SK-N-SH (cell line): ENCODE measurements at regions not wholly inside any gene's neighbourhood (a gene's known extent, or its start where the extent isn't known, plus 50 kb on each side); places are given as distances from the start of the nearest gene placed in this dataset.

Experiments
- CTCF ChIA-PET: fragments of 300-600, 350-600 bp; formaldehyde crosslinking; extraction: SDS; loops from one replicate; lab custom pipeline; 2021; lab: Yijun Ruan, JAX
- POLR2A ChIA-PET: fragments of 350-600 bp; sonication (Branson Sonifier 250); formaldehyde crosslinking; extraction: SDS; loops from one replicate; lab custom pipeline; 2020; ENCODE audit warnings: antibody characterized with exemption, inconsistent platforms; lab: Yijun Ruan, JAX
- DNase-seq: peaks from one replicate; pipeline ENCODE4 v3.0.0; 2012
- H2AFZ ChIP-seq: fragments of 200-600 bp; sonication (generic); 2 replicates; pipeline ENCODE4 v1.8.1; 2016; ENCODE audit warnings: antibody characterized with exemption, mild to moderate bottlenecking, low read depth
- H3F3A ChIP-seq: fragments of 200-600 bp; sonication (generic); replicated peaks from 2 replicates; pipeline ENCODE3; 2016; ENCODE audit warnings: antibody characterized with exemption, mild to moderate bottlenecking; ENCODE audit not compliant: insufficient read depth
- H3K27ac ChIP-seq, 2 experiments: fragments of 200-500 bp in 1 of 2; fragments of 200-600 bp in 1 of 2; sonication (Bioruptor generic) in 1 of 2; sonication (generic), shearing (Covaris generic) in 1 of 2; 2 replicates each; pipeline versions ENCODE4 v1.5.1 to v1.6.1; 2014 to 2016; ENCODE audit warnings: low read depth in 2 of 2, inconsistent platforms in 1 of 2, low read length in 1 of 2, mild to moderate bottlenecking in 1 of 2, mixed read lengths in 1 of 2
- H3K27me3 ChIP-seq: fragments of 200-600 bp; sonication (generic), shearing (Covaris generic); 2 replicates; pipeline ENCODE4 v1.6.1; 2016; ENCODE audit warnings: mixed run types; ENCODE audit not compliant: insufficient read depth
- H3K36me3 ChIP-seq, 2 experiments: fragments of 200-500 bp in 1 of 2; fragments of 200-600 bp in 1 of 2; sonication (Bioruptor generic) in 1 of 2; sonication (generic) in 1 of 2; replicated peaks in 1 of 2; 2 replicates each; pipeline versions ENCODE3 to v1.5.1; 2014 to 2016; ENCODE audit warnings: low read length in 1 of 2, mild to moderate bottlenecking in 1 of 2; ENCODE audit not compliant: insufficient read depth in 2 of 2, control insufficient read depth in 1 of 2
- H3K4me1 ChIP-seq, 2 experiments: fragments of 200-500 bp in 1 of 2; fragments of 200-600 bp in 1 of 2; sonication (Bioruptor generic) in 1 of 2; sonication (generic), shearing (Covaris generic) in 1 of 2; 2 replicates each; pipeline versions ENCODE4 v1.5.1 to v1.6.1; 2014 to 2016; ENCODE audit warnings: low read depth in 1 of 2, low read length in 1 of 2, mixed run types in 1 of 2; ENCODE audit not compliant: insufficient read depth in 2 of 2, control insufficient read depth in 1 of 2
- H3K4me2 ChIP-seq: fragments of 200-600 bp; sonication (generic), shearing (Covaris generic); 2 replicates; pipeline ENCODE4 v1.6.1; 2017; ENCODE audit warnings: mixed run types
- H3K4me3 ChIP-seq, 2 experiments: fragments of 200-500 bp in 1 of 2; fragments of 200-600 bp in 1 of 2; sonication (Bioruptor generic) in 1 of 2; sonication (generic), shearing (Covaris generic) in 1 of 2; 2 replicates each; pipeline versions ENCODE4 v1.5.1 to v1.8.1; 2014 to 2016; ENCODE audit warnings: low read depth in 2 of 2, inconsistent platforms in 1 of 2, low read length in 1 of 2, mild to moderate bottlenecking in 1 of 2, mixed read lengths in 1 of 2, moderate library complexity in 1 of 2
- H3K79me2 ChIP-seq: fragments of 200-600 bp; sonication (generic); 2 replicates; pipeline ENCODE4 v1.8.1; 2017; ENCODE audit warnings: mild to moderate bottlenecking; ENCODE audit not compliant: insufficient read depth
- H3K9ac ChIP-seq: fragments of 200-600 bp; sonication (generic); 2 replicates; pipeline ENCODE4 v1.6.1; 2017; ENCODE audit warnings: mixed run types
- H3K9me2 ChIP-seq: fragments of 200-600 bp; sonication (generic); 2 replicates; pipeline ENCODE4 v1.6.1; 2017; ENCODE audit warnings: mixed run types
- H3K9me3 ChIP-seq: fragments of 200-600 bp; sonication (generic); 2 replicates; pipeline ENCODE4 v1.6.1; 2017; ENCODE audit warnings: mixed run types, mild to moderate bottlenecking, moderate library complexity
- H4K20me1 ChIP-seq: fragments of 200-600 bp; sonication (generic); 2 replicates; pipeline ENCODE4 v1.6.1; 2017; ENCODE audit warnings: mild to moderate bottlenecking, mixed run types; ENCODE audit not compliant: insufficient read depth
- CHD2 ChIP-seq: fragments of 150-350 bp; IDR thresholded peaks from 2 replicates; pipeline ENCODE4 v1.6.1; 2018; ENCODE audit warnings: low read length; ENCODE audit not compliant: partially characterized antibody
- ELF1 ChIP-seq: IDR thresholded peaks from 2 replicates; pipeline ENCODE4 v1.4.0; 2012
- EZH2phosphoT487 ChIP-seq: fragments of 200-600 bp; sonication (generic); IDR thresholded peaks from 2 replicates; pipeline ENCODE4 v1.6.1; 2017; ENCODE audit warnings: low read depth, mixed run types, mild to moderate bottlenecking, antibody characterized with exemption, moderate library complexity, borderline replicate concordance
- FOSL2 ChIP-seq: IDR thresholded peaks from 2 replicates; pipeline ENCODE4 v1.4.0; 2012; ENCODE audit warnings: low read depth, mild to moderate bottlenecking, moderate library complexity, borderline replicate concordance
- FOXM1 ChIP-seq: IDR thresholded peaks from 2 replicates; pipeline ENCODE4 v1.4.0; 2012; ENCODE audit warnings: low read depth, mild to moderate bottlenecking
- MEF2A ChIP-seq: IDR thresholded peaks from 2 replicates; pipeline ENCODE4 v1.4.0; 2012; ENCODE audit warnings: low read depth, borderline replicate concordance
- MXI1 ChIP-seq: IDR thresholded peaks from 2 replicates; pipeline ENCODE4 v1.6.1; 2012; ENCODE audit warnings: mild to moderate bottlenecking, low read depth, low read length, improper control_type of control experiment
- NFIC ChIP-seq: IDR thresholded peaks from 2 replicates; pipeline ENCODE4 v1.4.0; 2012; ENCODE audit warnings: borderline replicate concordance
- NRF1 ChIP-seq: IDR thresholded peaks from 2 replicates; pipeline ENCODE4 v1.6.1; 2012; ENCODE audit warnings: low read depth, mild to moderate bottlenecking, low read length
- TCF12 ChIP-seq: IDR thresholded peaks from 2 replicates; pipeline ENCODE4 v1.4.0; 2012
- TEAD4 ChIP-seq: IDR thresholded peaks from 2 replicates; pipeline ENCODE4 v1.4.0; 2012; ENCODE audit warnings: mild to moderate bottlenecking, borderline replicate concordance; ENCODE audit not compliant: insufficient read depth
- WGBS: methylation state at CpG from one replicate; pipeline ENCODE4 v1.1.6; 2017; ENCODE audit warnings: low lambda C conversion rate; 5-methylcytosine and 5-hydroxymethylcytosine counted together
- TF ChIP-seq, protein P1 (sequence below): IDR thresholded peaks from 2 replicates; pipeline ENCODE4 v1.6.1; 2012; ENCODE audit warnings: mild to moderate bottlenecking, low read depth, low read length, moderate library complexity
- TF ChIP-seq, protein P2 (sequence below): fragments of 200-600 bp; sonication (generic); IDR thresholded peaks from 2 replicates; pipeline ENCODE4 v1.6.1; 2017; ENCODE audit warnings: antibody characterized with exemption, mild to moderate bottlenecking, moderate library complexity
- TF ChIP-seq, protein P3 (sequence below): IDR thresholded peaks from 2 replicates; pipeline ENCODE4 v1.4.0; 2012; ENCODE audit warnings: low read depth, borderline replicate concordance

DNA sequence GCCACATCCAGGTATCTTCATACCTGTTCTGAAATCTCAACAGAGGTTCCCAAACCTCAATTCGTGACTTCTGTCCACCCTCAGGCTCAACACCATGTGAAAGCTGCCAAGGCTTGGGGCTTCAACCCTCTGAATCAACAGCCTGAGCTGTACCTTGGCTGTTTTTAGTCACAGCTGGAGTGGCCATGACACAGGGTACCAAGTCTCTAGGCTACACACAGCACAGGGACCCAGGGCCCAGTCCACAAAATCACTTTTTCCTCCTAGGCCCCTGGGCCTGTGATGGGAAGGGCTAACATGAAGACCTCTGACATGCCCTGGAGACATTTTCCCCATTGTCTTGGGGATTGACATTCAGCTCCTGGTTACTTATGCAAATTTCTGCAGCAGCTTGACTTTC is 464.9 kb downstream of the ELAVL2 start:
- H3K79me2 ChIP-seq = no peaks in the 10 kb centered on the region
- no peak overlapping the region for H3K4me3 ChIP-seq
- no peaks in the 10 kb centered on the region for H3F3A ChIP-seq
- no peak overlapping the region for H3K4me2 ChIP-seq
- no peaks in the 10 kb centered on the region for H4K20me1 ChIP-seq
- H3K27me3 ChIP-seq = no peaks in the 10 kb centered on the region
- DNase-seq = no peak
- CTCF ChIA-PET = no interaction called here
- no peak overlapping the region for H3K27ac ChIP-seq
- WGBS = no CpG with 5 or more reads among the region's 1 CpG
- no peaks in the 10 kb centered on the region for H3K9me3 ChIP-seq
- no peaks in the 10 kb centered on the region for H3K4me1 ChIP-seq
- H3K9me2 ChIP-seq = no peaks in the 10 kb centered on the region
- no peak overlapping the region for H2AFZ ChIP-seq
- H3K9ac ChIP-seq = no peak overlapping the region
- no peak for TF ChIP-seq FOSL2
- no peak for TF ChIP-seq ELF1
- no peak for TF ChIP-seq EZH2phosphoT487
- TF ChIP-seq FOXM1 = no peak
- no peak for TF ChIP-seq NRF1
- TF ChIP-seq MXI1 = no peak
- TF ChIP-seq MEF2A = no peak
- no peak for TF ChIP-seq CHD2
- TF ChIP-seq TEAD4 = no peak
- TF ChIP-seq TCF12 = no peak
- TF ChIP-seq, protein P1, sequence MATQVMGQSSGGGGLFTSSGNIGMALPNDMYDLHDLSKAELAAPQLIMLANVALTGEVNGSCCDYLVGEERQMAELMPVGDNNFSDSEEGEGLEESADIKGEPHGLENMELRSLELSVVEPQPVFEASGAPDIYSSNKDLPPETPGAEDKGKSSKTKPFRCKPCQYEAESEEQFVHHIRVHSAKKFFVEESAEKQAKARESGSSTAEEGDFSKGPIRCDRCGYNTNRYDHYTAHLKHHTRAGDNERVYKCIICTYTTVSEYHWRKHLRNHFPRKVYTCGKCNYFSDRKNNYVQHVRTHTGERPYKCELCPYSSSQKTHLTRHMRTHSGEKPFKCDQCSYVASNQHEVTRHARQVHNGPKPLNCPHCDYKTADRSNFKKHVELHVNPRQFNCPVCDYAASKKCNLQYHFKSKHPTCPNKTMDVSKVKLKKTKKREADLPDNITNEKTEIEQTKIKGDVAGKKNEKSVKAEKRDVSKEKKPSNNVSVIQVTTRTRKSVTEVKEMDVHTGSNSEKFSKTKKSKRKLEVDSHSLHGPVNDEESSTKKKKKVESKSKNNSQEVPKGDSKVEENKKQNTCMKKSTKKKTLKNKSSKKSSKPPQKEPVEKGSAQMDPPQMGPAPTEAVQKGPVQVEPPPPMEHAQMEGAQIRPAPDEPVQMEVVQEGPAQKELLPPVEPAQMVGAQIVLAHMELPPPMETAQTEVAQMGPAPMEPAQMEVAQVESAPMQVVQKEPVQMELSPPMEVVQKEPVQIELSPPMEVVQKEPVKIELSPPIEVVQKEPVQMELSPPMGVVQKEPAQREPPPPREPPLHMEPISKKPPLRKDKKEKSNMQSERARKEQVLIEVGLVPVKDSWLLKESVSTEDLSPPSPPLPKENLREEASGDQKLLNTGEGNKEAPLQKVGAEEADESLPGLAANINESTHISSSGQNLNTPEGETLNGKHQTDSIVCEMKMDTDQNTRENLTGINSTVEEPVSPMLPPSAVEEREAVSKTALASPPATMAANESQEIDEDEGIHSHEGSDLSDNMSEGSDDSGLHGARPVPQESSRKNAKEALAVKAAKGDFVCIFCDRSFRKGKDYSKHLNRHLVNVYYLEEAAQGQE = no peak
- H3K36me3 ChIP-seq = no peaks in the 10 kb centered on the region
- POLR2A ChIA-PET = no interaction called here

DNA sequence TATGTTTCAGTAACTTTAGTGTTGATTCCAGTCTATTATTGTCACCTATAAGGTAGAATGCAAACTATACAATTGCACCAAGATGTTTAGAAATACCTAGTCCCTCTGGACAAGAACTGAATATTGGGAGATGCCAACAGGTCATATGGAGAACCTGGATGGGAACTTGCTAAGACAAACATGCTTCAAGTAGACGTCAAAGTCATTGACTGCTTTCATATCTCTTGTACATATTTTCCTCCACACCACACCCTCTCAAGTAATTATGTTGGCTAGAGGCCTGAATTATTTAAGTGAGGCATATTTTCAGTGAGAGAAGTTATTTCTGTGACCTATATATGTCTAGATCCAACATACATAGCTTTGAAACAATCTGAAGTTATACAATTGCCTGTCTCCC is 453.3 kb downstream of the ELAVL2 start:
- no peak overlapping the region for H3K27ac ChIP-seq
- TF ChIP-seq, protein P2, sequence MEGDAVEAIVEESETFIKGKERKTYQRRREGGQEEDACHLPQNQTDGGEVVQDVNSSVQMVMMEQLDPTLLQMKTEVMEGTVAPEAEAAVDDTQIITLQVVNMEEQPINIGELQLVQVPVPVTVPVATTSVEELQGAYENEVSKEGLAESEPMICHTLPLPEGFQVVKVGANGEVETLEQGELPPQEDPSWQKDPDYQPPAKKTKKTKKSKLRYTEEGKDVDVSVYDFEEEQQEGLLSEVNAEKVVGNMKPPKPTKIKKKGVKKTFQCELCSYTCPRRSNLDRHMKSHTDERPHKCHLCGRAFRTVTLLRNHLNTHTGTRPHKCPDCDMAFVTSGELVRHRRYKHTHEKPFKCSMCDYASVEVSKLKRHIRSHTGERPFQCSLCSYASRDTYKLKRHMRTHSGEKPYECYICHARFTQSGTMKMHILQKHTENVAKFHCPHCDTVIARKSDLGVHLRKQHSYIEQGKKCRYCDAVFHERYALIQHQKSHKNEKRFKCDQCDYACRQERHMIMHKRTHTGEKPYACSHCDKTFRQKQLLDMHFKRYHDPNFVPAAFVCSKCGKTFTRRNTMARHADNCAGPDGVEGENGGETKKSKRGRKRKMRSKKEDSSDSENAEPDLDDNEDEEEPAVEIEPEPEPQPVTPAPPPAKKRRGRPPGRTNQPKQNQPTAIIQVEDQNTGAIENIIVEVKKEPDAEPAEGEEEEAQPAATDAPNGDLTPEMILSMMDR = no peak
- TF ChIP-seq, protein P3, sequence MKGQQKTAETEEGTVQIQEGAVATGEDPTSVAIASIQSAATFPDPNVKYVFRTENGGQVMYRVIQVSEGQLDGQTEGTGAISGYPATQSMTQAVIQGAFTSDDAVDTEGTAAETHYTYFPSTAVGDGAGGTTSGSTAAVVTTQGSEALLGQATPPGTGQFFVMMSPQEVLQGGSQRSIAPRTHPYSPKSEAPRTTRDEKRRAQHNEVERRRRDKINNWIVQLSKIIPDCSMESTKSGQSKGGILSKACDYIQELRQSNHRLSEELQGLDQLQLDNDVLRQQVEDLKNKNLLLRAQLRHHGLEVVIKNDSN = no peak
- TF ChIP-seq NFIC (no peak), TEAD4 (no peak), EZH2phosphoT487 (no peak), TCF12 (no peak), FOSL2 (no peak)
- CTCF ChIA-PET = no interaction called here

More for the DNA sequence above, 453.3 kb downstream of the ELAVL2 start:
- Histone ChIP-seq H3K27me3 (no peaks in the 10 kb centered on the region), H3K9ac (no peak overlapping the region), H3F3A (no peaks in the 10 kb centered on the region), H3K4me2 (no peak overlapping the region), H2AFZ (no peak overlapping the region), H3K9me2 (no peaks in the 10 kb centered on the region), H4K20me1 (no peaks in the 10 kb centered on the region), H3K4me1 (no peaks in the 10 kb centered on the region), H3K4me3 (no peak overlapping the region), H3K9me3 (no peaks in the 10 kb centered on the region), H3K36me3 (no peaks in the 10 kb centered on the region), H3K79me2 (no peaks in the 10 kb centered on the region)
- 20% methylated on average over 1 of the region's 1 CpG for WGBS
- no peak for DNase-seq
- POLR2A ChIA-PET = no interaction called here
